ENCODE measurements at regions not wholly inside any gene's neighbourhood (a gene's known extent, or its start where the extent isn't known, plus 50 kb on each side); places are given as distances from the start of the nearest gene placed in this dataset.
"Not testable (repeated sequence)": the region's sequence is repeated elsewhere in the genome, so short reads cannot be mapped to it uniquely, and the experiment has no call there.

DNA sequence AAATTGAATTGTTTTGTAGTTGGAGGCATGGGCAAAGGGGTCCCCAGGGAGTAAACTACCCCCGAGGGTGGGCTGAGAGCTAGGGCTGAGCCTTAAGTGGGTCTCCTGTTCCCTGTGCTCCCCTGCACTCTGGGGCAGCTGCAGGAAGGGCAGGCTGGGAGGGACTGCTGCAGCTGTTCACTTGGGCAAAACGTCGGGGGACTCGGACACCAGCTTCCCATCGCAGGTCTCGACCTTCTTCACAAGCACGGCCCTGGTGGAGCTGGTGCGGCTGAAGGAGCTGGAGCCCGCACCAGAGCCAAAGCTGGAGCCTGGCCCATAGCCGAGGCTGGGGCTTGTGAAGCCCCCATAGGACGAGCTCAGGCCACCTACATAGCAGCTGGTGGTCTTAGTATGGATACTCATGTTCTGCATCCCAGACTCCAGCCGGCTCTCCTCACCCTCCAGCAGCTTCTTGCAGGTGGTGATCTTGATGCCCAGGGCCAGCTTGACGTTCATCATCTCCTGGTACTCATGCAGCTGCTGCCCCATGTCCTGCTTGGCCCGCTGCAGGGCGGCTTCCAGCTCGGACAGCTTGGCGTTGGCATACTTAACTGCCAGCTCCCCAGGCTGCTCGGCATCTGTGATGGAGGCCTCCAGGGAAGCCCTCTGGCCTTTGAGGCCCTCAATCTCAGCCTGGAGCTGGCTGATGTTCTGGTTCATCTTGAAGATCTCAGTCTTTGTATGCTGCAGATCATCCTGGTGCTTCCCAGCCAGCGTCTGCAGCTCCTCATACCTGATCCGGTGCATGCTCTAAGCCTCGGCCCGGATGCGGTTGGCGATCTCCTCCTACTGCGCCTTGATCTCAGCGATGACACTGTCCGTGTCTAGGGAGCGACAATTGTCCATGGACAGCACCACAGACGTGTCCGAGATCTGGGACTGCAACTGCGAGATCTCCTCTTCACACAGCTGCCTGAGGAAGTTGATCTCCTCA lies 423.5 kb upstream of the ARPP21 start:
- DNase-seq, result no peak

DNA sequence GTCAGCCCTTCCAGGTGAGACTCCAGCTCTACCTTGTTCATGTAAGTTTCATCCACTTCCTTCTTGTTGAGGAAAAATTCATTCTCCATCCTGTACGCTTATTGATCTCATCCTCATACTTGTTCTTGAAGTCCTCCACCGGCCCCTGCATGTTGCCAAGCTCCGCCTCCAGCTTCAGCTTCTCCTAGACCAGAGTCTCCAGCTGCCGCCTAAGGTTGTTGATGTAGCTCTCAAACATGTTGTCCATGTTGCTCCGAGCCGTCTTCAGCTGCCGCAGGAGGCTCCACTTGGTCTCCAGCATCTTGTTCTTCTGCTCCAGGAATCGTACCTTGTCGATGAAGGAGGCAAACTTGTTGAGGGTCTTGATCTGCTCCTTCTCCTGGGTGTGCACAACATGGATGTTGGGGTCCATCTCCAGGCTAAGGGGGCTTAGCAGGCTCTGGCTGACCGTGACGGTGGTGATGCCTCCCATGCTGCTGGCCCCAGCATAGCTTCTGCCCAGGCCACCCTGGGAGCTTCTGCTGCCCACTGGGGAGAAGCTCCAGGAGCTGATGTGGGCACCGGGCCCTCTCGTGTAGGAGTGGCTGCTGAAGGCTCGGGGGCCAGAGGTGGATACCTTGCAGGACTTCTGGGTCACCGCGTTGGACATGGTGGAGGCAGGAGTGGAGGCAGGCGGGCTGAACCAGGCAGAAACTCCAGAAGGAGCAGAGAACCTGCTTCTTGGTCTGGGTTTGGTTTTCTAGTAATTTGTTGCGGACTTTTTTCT lies 422.6 kb upstream of the ARPP21 start:
- no peak for DNase-seq

DNA sequence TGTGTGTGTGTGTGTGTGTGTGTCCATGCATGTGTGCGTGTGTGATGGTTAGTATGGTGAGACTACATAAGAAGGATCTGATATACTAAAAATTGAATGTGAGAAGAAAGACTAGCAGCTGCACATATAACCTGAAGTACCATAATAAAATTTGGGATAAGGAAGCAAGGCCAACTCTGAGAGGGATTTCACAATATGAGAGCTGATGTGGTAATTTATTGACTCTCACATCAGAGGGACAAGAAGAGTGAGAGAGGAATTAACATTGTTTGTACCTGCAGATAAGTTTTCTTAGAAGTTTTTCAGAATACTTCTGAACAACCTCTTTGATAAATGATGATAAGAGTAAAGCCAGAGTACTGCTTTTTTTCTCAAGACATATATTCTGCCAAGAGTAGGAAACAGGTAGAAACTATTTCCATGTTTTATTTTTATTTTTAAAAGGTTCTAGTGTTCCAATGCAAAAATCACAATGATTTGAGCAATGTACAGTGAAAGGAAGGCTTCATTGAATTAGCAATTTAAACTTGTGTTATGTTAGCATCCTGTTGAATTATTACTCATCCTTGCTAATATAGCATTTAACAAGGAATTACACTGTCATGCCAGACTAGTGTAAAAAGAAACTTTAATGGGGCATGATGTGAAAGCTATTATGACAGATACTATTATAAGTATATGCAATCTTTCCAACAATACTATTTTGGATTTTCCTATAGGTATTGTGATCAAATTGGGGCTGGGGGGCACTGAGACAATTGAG lies 415.5 kb upstream of the ARPP21 start:
- no peak for DNase-seq

GRCh38 chr3:35224565-35225295 lies 414.6 kb upstream of the ARPP21 start:
- DNase-seq, result no peak

DNA sequence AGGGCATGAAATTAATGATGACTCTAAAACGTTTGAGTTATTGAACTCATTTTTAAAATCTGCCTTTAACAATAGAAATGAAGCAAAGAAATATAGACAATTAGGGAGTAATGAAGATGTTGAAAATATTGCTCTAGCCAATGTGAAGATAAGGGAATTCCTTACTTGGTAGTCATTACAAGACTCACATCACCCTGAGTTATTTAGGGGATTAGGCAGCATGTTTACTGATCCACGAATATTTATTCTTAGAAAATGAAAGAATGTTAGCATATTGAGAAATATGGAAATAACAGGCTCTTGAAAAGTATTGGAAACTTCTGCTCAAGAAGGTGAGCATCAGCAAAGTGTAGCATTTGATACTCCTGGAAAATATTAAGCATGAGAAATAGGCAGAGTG lies 398.1 kb upstream of the ARPP21 start:
- no peak for DNase-seq

GRCh38 chr3:35254917-35255316 lies 384.4 kb upstream of the ARPP21 start:
- DNase-seq, result no peak

DNA sequence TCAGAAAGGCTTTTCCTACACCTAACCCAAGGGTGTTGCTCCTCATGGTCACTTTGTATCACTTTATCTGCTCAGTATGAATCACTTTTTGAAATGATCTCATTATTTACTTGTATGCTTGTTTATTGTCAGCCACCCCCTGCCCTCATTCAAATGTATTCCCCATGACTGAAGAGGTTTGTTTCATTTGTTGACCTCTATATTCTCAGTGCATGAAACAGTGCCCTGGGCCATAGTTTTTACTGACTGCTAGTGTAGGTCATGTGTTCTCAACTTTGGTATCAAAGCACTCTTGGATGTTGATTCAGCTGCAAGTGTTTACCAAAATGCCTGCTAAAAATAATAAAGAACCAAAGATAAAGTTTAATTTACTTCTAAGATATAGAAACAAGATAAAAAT lies 381.7 kb upstream of the ARPP21 start:
- DNase-seq, result no peak

DNA sequence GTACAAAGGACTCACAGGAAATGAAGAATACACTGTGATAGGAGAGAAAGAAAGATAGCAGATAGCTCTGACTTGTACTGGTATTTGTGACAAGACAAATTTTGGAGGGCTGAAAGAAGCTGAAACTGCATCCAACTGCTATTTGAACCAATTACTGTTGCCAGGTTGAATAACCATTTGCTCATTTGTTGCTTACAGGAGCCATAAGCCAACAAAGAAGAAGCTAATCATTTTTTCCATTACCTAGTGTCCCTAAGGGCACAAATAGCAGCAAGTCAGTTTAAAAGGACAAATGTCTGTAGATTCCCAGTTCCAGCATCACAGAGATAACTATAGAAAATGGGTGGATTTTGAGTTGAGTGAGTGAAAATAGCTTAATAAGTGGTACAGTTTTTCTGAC lies 376.9 kb upstream of the ARPP21 start:
- no peak for DNase-seq

DNA sequence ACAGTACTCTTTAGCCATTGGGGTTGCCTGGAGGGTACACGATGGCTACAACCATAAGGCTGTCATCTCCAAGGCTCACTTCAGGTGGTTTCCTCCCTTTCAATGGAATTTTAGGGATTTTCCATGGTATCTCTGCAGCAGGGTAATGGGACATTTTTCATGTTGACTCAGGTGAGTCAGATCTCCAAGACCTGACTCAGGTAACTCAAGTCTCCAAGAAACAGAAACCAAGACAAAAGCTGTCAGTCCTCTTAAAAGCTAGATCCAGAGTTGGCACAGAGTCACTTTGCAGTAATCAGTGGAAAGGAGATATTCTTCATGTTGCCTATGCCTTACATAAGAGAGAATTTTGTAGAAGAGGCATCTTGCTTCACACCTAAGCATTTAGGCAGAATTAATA lies 375.8 kb upstream of the ARPP21 start:
- DNase-seq, result no peak

GRCh38 chr3:35266065-35266464 lies 373.3 kb upstream of the ARPP21 start:
- not testable (repeated sequence) for DNase-seq

GRCh38 chr3:35275768-35276167 lies 363.6 kb upstream of the ARPP21 start:
- DNase-seq, result no peak

GRCh38 chr3:35276568-35276967 lies 362.8 kb upstream of the ARPP21 start:
- DNase-seq, result no peak

DNA sequence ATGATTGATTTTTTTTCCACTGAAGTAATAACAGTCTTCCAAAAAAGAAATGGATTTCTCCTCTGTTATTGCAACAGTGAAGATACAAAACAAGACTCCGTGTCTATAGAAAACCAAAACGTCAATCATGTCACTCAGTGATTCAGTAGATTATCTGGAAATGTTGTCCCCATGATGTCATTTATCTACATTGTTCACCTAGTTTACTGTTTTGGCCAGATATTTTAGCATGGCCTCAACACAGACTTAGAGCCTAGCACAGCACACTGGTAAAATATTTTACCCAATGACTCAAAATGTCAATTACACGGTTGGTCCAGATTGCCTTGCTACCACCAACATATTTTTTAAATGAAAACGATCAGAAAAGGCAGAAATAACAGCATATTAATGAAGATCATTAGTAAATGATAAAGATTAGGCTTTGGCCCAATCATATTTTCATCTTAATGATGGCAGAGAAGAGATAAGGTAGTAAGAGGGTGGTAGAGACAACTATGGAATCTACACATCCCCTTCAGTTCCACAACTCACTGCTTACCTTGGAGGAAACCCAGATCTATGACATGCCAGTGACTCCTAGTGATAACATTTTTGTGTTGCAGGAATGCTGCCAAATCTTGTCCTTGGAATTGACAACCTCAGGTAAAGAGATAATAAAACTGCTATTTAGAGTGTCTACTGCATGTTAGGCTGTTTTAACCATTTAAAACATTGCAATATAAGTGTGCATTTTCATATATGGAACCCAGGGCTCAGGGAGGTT lies 347.7 kb upstream of the ARPP21 start:
- no peak for DNase-seq

DNA sequence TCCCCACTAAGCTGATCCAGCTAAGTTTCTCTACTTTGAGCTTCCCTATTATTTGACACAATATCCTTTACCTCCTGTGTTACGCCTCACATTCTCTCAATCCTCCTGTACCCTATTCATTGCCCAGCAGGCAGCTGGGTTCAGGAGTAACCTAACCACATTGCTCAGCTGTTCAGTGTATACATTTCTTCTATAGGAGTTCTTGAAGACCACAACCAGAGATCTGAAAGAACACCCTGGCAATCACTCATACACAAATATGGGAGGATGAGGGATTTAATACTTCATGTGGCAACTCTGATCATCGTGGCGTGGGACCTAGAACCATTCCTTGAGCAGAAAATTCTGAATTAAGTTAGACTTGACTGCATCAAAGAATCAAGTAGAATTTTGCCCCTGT lies 346.8 kb upstream of the ARPP21 start:
- DNase-seq, result no peak

DNA sequence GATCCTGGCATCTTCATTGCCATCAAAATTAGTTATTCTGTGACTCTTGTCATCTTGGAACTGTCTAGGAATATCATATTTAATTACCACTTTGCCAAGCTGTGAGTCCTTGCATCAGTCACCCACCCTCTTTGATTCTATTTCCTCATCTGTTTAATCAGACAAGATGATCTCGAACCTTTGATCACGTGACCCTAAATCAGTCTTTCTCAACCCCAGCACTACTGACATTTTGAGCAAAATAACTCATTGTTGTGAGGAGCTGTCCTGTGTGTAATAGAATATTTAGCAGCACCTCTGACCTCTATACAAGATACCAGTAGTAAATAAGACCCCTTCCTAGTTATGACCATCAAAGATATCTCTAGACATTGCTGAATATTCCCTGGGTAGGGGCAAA lies 343.4 kb upstream of the ARPP21 start:
- no peak for DNase-seq

- no peak for DNase-seq
Observed at GRCh38 chr3:35296533-35296932, 342.8 kb upstream of the ARPP21 start.

- DNase-seq, result not testable (repeated sequence)
Observed at GRCh38 chr3:35296944-35297343, 342.4 kb upstream of the ARPP21 start.

DNA sequence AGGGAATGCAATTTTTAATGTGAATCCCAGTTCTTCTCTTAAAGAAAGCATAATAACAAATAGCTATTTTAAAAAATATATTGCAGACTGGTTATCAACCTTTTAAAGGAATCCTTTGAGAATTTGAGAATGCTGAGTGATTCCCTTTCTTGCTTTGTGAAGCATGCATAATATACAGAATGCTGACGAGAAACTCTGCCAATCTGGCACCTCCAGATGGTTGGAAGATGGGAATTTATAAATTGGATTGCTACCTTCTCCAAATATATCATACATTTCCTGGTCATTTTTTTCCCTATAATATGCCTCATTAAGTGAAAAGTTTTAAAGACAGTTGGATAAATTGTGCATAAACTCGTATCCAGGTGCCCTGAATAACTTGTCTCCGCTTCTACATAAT lies 333.9 kb upstream of the ARPP21 start:
- no peak for DNase-seq

- DNase-seq, result no peak
Observed at GRCh38 chr3:35307296-35307695, 332.0 kb upstream of the ARPP21 start.

DNA sequence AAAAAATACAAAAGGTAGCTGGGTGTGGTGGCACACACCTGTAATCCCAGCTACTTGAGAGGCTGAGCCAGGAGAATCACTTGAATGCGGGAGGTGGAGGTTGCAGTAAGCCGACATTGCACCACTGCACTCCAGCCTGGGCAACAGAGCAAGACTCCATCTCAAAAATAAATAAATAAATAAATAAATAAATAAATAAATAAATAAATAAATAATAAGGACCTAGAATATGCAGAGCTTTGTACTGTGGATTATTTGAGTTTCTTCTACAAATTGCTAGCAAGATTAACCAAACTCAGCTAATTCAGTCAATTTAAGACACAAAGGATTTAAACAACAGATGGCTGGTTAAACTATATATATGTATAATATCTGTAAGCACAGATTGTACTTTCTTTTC lies 322.5 kb upstream of the ARPP21 start:
- DNase-seq, result not testable (repeated sequence)

GRCh38 chr3:35320646-35321407 lies 318.5 kb upstream of the ARPP21 start:
- no peak for DNase-seq

Measured in fibroblast of skin of back (primary cell).